ENCODE measurements at regions not wholly inside any gene's neighbourhood (a gene's known extent, or its start where the extent isn't known, plus 50 kb on each side); places are given as distances from the start of the nearest gene placed in this dataset.

DNA sequence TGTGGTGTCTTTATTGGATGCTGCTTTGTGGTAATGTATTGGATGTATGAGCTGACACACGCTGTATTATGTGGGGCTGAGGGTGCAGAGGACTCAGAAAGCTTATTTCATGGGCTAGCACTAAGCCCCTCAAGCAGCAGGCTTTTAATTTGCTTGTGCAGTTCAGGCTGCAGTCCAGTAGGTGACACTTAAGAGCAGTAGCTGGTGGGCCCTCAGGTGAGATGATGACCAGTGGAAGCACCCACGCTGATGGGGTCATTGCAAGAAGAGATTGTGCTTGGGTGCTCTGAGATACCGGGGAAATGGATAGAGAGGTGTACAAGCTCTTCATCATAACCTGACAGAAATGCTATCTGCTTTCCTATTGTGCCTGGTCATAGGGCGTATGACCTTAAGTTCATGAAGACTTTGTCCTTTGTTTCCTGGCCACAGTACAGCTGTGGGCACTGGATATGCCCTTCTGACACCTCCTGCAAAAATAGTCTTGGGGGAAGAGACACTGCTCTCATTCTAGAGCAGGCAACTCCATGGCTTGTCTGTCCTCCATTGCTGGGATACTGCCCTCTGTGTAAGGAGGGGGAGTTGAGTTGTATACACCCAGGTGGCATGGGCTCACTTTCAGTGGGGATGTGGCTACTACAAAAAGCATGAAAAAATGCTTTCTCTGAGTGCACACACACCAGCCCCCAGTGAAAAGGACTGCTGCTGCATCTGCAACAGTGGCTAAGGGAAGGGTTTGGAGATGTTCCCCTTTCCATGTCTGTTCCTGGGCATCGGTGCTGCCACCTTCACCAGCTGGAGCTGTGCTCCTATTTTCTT, 205.7 kb upstream of the ZSWIM2 start:
- TF ChIP-seq POLR2A (IDR thresholded peaks at IDR 0.05) (no peak), POLR2AphosphoS5 (IDR thresholded peaks at IDR 0.05) (no peak)
- TF ChIP-seq, protein P1, sequence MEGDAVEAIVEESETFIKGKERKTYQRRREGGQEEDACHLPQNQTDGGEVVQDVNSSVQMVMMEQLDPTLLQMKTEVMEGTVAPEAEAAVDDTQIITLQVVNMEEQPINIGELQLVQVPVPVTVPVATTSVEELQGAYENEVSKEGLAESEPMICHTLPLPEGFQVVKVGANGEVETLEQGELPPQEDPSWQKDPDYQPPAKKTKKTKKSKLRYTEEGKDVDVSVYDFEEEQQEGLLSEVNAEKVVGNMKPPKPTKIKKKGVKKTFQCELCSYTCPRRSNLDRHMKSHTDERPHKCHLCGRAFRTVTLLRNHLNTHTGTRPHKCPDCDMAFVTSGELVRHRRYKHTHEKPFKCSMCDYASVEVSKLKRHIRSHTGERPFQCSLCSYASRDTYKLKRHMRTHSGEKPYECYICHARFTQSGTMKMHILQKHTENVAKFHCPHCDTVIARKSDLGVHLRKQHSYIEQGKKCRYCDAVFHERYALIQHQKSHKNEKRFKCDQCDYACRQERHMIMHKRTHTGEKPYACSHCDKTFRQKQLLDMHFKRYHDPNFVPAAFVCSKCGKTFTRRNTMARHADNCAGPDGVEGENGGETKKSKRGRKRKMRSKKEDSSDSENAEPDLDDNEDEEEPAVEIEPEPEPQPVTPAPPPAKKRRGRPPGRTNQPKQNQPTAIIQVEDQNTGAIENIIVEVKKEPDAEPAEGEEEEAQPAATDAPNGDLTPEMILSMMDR (IDR thresholded peaks at IDR 0.05) = no peak
